ENCODE measurements at regions not wholly inside any gene's neighbourhood (a gene's known extent, or its start where the extent isn't known, plus 50 kb on each side); places are given as distances from the start of the nearest gene placed in this dataset.

DNA sequence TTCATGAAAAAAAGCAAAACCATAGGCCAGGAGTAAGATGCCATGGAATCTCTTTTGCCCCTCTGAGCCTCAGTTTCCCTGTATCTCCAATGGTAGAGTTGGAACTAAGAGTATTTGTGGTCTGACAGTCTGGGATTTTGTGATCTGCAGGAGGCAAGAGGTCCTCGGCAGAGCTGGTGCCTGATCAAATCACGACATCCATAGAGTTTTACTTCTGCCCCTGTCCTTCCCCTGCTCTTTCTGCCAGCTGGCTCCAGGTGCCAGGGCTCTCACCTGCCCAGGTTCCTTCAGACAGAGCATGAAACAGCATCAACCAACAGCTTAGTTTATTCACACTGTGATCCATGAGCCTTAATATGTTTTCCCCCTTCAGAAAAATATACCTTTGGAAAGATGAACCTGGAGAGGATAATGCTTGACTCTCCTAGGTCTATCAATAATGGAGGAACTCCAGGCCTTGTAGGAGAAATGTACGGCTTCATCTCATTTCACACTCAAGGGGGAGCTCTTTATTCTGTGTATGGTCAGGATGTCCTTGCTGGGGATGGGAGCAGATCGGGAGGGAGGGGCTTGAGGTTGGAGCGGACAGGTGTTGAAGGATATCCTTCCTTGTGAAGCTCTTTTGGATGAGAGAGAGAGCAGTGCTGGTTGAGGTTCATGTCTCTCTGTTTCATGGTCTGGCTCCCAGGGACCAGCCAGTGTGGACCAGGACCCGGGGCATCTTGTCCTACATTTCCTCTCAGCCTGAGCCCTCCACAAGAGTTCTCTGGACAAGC is 309.9 kb downstream of the RPLP1 start:
- no peaks in the 10 kb centered on the region for H3K9me1 ChIP-seq (ENCODE audit: control insufficient read depth, extremely low read depth, insufficient read depth, low read length)
- H3K4me3 ChIP-seq (ENCODE audit: control insufficient read depth in 2 of 3, extremely low read depth in 1 of 3, insufficient read depth in 2 of 3, low read depth in 1 of 3, low read length in 3 of 3) = no peak overlapping the region
- H3K27ac ChIP-seq (ENCODE audit: control insufficient read depth, insufficient read depth, low read length) = no peak overlapping the region
- TF ChIP-seq EZH2 (IDR thresholded peaks at IDR 0.05; ENCODE audit: low read length) (no peak), CTCF (optimal IDR thresholded peaks at IDR 0.05 in 1 of 3, IDR thresholded peaks at IDR 0.05 in 1 of 3, conservative IDR thresholded peaks at IDR 0.05 in 1 of 3; ENCODE audit: extremely low read depth in 1 of 3, insufficient read depth in 2 of 3, low read length in 3 of 3) (peak in 1 of 3 experiments; percentile 6)
- H3K4me2 ChIP-seq (ENCODE audit: control insufficient read depth, extremely low read depth, insufficient read depth, low read depth, low read length) = no peak overlapping the region
- no peak overlapping the region for H2AFZ ChIP-seq (ENCODE audit: control insufficient read depth, low read length)
- FAIRE-seq (no peak), DNase-seq (ENCODE audit: low read depth, low spot score) (no peak)
- no peaks in the 10 kb centered on the region for H3K9me3 ChIP-seq (ENCODE audit: control insufficient read depth, low read depth, low read length)
- no peaks in the 10 kb centered on the region for H3K79me2 ChIP-seq (ENCODE audit: control insufficient read depth, insufficient read depth, low read length)
- H3K36me3 ChIP-seq (ENCODE audit: control insufficient read depth in 2 of 2, extremely low read depth in 1 of 2, insufficient read depth in 2 of 2, low read length in 2 of 2) = no peaks in the 10 kb centered on the region
- peaks cover 15% of the 10 kb centered on the region for H3K27me3 ChIP-seq (ENCODE audit: control insufficient read depth, extremely low read depth, insufficient read depth, low read length)
- peaks cover 18% of the 10 kb centered on the region for H3K4me1 ChIP-seq (ENCODE audit: control insufficient read depth, extremely low read depth, insufficient read depth, low read length)
- H4K20me1 ChIP-seq (ENCODE audit: control insufficient read depth, extremely low read depth, insufficient read depth, low read length) = peaks cover 3% of the 10 kb centered on the region
- dilution Hi-C loops (cut with MboI; ENCODE audit: extremely low pct_ligation_motif_present, low sequenced_read_pairs) = no loop called here
- no peak overlapping the region for H3K9ac ChIP-seq (ENCODE audit: control insufficient read depth, extremely low read depth, insufficient read depth, low read length)

GRCh38 chr15:69763831-69764230 is 311.2 kb downstream of the RPLP1 start:
- Histone ChIP-seq H3K9me3 (ENCODE audit: control insufficient read depth, low read depth, low read length) (no peaks in the 10 kb centered on the region), H4K20me1 (ENCODE audit: control insufficient read depth, extremely low read depth, insufficient read depth, low read length) (peaks cover 3% of the 10 kb centered on the region), H3K27me3 (ENCODE audit: control insufficient read depth, extremely low read depth, insufficient read depth, low read length) (peaks cover 15% of the 10 kb centered on the region), H2AFZ (ENCODE audit: control insufficient read depth, low read length) (no peak overlapping the region), H3K4me3 (ENCODE audit: control insufficient read depth in 2 of 3, extremely low read depth in 1 of 3, insufficient read depth in 2 of 3, low read depth in 1 of 3, low read length in 3 of 3) (no peak overlapping the region), H3K79me2 (ENCODE audit: control insufficient read depth, insufficient read depth, low read length) (no peaks in the 10 kb centered on the region), H3K36me3 (ENCODE audit: control insufficient read depth in 2 of 2, extremely low read depth in 1 of 2, insufficient read depth in 2 of 2, low read length in 2 of 2) (no peaks in the 10 kb centered on the region), H3K9me1 (ENCODE audit: control insufficient read depth, extremely low read depth, insufficient read depth, low read length) (no peaks in the 10 kb centered on the region), H3K4me1 (ENCODE audit: control insufficient read depth, extremely low read depth, insufficient read depth, low read length) (peaks cover 18% of the 10 kb centered on the region), H3K9ac (ENCODE audit: control insufficient read depth, extremely low read depth, insufficient read depth, low read length) (no peak overlapping the region), H3K4me2 (ENCODE audit: control insufficient read depth, extremely low read depth, insufficient read depth, low read depth, low read length) (no peak overlapping the region), H3K27ac (ENCODE audit: control insufficient read depth, insufficient read depth, low read length) (no peak overlapping the region)
- TF ChIP-seq CTCF (optimal IDR thresholded peaks at IDR 0.05 in 1 of 3, IDR thresholded peaks at IDR 0.05 in 1 of 3, conservative IDR thresholded peaks at IDR 0.05 in 1 of 3; ENCODE audit: extremely low read depth in 1 of 3, insufficient read depth in 2 of 3, low read length in 3 of 3) = no peak
- no peak for TF ChIP-seq EZH2 (IDR thresholded peaks at IDR 0.05; ENCODE audit: low read length)
- FAIRE-seq = no peak
- dilution Hi-C loops (cut with MboI; ENCODE audit: extremely low pct_ligation_motif_present, low sequenced_read_pairs) = no loop called here
- no peak for DNase-seq (ENCODE audit: low read depth, low spot score)

Data from keratinocyte (primary cell).